GM12874 (cell line): ENCODE measurements at regions not wholly inside any gene's neighbourhood (a gene's known extent, or its start where the extent isn't known, plus 50 kb on each side); places are given as distances from the start of the nearest gene placed in this dataset.

Source experiments
- CTCF ChIP-seq: IDR thresholded peaks from 2 replicates; pipeline ENCODE4 v1.5.1; 2011; ENCODE audit warnings: low read depth, mild to moderate bottlenecking, control low read depth, low read length, moderate library complexity; ENCODE audit not compliant: insufficient read depth

GRCh38 chr11:39294648-39295047, 2164.8 kb downstream of the LRRC4C start:
- TF ChIP-seq CTCF = no peak

DNA sequence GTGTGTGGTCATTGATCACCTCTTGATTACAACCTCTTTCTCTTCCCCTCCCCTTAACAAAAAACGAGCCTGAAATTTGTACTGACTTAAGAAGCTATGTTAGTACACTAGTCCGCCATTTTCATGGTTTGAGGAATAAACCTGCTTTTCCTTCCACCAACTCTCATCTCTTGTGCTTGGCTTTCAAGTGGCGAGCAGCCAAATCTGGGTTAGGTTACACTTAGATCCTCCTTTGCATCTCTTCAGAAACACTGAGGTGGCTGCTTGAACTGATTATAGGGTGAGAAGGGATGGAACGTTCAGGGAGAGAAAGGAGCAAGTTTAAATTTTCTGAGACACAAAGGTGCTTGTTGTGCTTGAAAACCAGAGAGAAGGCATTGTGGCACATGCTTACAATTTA, 2171.4 kb downstream of the LRRC4C start:
- no peak for TF ChIP-seq CTCF

DNA sequence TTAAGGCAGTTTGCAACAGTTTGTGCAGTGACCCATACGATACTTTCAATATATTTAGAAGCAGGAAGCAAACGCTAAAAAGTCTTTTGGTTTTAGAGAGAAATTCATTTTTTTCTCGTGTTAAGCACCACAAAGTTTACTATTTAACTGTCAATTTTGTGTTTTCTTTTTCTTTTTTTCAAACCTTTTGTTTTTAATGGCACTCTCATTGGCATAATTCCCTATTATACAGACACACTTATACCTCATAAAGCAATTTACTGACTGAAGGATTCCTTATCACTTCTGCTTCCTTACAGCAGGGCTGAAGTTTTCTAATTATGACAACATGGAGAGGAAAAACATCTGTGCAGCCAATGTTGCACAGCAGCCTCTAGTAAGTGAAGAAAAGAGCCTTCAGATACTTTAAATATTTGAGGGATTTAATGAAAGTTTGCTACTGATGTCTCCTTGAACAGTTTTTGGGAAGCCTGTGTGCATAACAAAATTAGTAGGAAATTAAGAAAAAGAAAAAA, 2191.2 kb downstream of the LRRC4C start:
- no peak for TF ChIP-seq CTCF

GRCh38 chr11:39255648-39256047, 2203.8 kb downstream of the LRRC4C start:
- TF ChIP-seq CTCF = no peak

DNA sequence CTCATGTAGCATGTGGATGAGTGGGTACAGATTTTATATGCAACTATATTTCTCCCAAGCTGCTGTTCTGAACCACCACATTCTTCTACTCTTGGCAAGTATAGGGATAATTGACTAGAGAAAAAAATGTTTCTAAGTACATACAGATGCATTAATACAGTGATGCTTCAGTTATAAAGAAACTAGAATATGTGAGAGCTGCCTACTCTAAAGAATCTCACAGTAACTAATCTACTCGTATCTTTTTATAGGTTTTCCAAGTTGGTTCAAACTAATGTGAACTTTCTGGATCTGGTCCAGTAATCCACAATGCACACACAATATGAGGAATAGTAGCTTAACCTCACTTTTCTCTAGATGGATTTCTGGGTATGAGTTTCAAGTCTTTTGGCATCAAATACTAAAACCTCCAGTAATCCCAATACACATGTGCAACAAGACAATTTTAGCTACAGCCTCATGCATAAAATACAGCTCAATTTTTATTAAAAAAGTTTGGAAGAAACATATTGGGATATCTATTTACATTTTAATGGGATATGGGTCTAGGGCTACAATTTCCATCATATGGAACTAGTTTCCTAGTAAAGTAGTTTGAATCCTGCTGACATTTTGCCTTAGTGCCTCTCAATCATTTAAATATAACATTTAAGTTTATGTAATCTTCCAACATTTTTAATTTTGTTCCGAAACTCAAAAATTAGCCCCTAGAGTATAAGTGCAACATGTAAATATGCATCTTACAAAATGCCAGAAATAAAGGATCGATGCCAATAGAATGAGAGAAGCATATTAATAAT, 2209.7 kb downstream of the LRRC4C start:
- no peak for TF ChIP-seq CTCF

DNA sequence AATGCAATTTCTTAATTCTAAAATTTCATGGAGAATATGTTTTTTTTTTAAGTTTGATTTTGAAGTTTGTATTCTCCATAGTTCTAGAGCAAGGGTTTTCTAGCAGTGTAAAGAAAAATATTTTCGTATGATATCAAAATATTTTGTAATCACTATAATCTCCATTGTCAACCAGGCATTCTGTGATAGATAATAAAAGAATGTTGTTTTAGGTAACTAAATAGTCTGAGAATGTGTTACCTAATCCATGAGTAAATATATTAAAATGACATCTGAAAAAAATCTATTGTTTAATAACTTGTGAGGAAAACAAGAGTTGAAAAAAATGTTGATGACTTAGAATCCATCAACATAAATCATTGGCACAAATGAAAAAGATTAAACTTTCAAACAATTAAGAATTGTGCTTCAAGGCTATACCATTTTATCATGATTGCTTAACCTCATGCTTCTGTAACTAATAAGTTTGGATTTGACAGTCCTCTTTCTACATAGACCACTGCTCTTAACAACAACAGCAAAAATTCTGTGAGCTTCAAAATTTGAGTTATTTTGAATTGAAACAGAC, 2211.8 kb downstream of the LRRC4C start:
- no peak for TF ChIP-seq CTCF

GRCh38 chr11:39239553-39239952, 2219.9 kb downstream of the LRRC4C start:
- TF ChIP-seq CTCF = no peak
